GM12878 (cell line): ENCODE measurements at regions not wholly inside any gene's neighbourhood (a gene's known extent, or its start where the extent isn't known, plus 50 kb on each side); places are given as distances from the start of the nearest gene placed in this dataset.

ENCODE experiments used
- ATAC-seq: fragments of 200-7000 bp; cut with Tn5 transposase; 3 replicates; pipeline ENCODE4 v1.9.1; 2020; ENCODE audit warnings: mild to moderate bottlenecking, moderate library complexity
- BruUV-seq: library from RNA; stranded (reverse); fragments of 400-500 nt; replicated peaks from 2 replicates; lab custom pipeline; 2021; lab: Mats Ljungman, UMichigan
- CTCF ChIA-PET: fragments of 300-600 bp; sonication (Branson Sonifier 250); formaldehyde crosslinking; extraction: SDS; loops from one replicate; lab custom pipeline; 2021; ENCODE audit warnings: inconsistent platforms; lab: Yijun Ruan, JAX
- POLR2A ChIA-PET: fragments of 350-600 bp; formaldehyde crosslinking; extraction: SDS; loops from one replicate; lab custom pipeline; 2021; ENCODE audit warnings: inconsistent platforms; lab: Charles Lee
- RAD21 ChIA-PET: fragments of 300-600 bp; sonication (Branson Sonifier 250); formaldehyde crosslinking; loops from one replicate; lab custom pipeline; 2023; ENCODE audit warnings: antibody characterized with exemption; ENCODE audit not compliant: unreplicated experiment; lab: Charles Lee
- SMC1A ChIA-PET: fragments of 300-600 bp; sonication (Branson Sonifier 250); formaldehyde crosslinking; loops from one replicate; lab custom pipeline; 2023; ENCODE audit not compliant: unreplicated experiment, uncharacterized antibody; lab: Charles Lee
- DNase-seq: peaks from one replicate; pipeline ENCODE4 v3.0.0-alpha.2; 2011; ENCODE audit warnings: low read depth, low spot score
- FAIRE-seq: peaks from 3 replicates; lab custom pipeline; 2011; peaks lifted over from hg19 to GRCh38; lab: Jason Lieb, UNC
- H2AFZ ChIP-seq: 2 replicates; pipeline ENCODE4 v1.6.0; 2011; ENCODE audit warnings: low read depth, low read length, control low read depth; ENCODE audit not compliant: control insufficient read depth
- H3K27ac ChIP-seq: 2 replicates; pipeline ENCODE4 v1.5.1; 2011; ENCODE audit warnings: control low read depth; ENCODE audit not compliant: control insufficient read depth, insufficient read depth
- H3K27me3 ChIP-seq, 2 experiments: replicated peaks in 1 of 2; 2 replicates each; pipeline versions ENCODE4 v1.6.0 to v1.6.1; 2011; ENCODE audit warnings: low read length in 1 of 2; ENCODE audit not compliant: control insufficient read depth in 2 of 2, insufficient read depth in 2 of 2
- H3K36me3 ChIP-seq, 2 experiments: 2 replicates each; pipeline ENCODE4 v1.5.1; 2011; ENCODE audit warnings: low read length in 1 of 2; ENCODE audit not compliant: control insufficient read depth in 2 of 2, insufficient read depth in 2 of 2
- H3K4me1 ChIP-seq: 2 replicates; pipeline ENCODE4 v1.6.1; 2011; ENCODE audit warnings: mild to moderate bottlenecking, low read length, moderate library complexity, mixed read lengths; ENCODE audit not compliant: control insufficient read depth, insufficient read depth
- H3K4me2 ChIP-seq: 2 replicates; pipeline ENCODE4 v1.6.0; 2011; ENCODE audit warnings: control low read depth; ENCODE audit not compliant: control insufficient read depth, insufficient read depth
- H3K4me3 ChIP-seq: fragments of 200-600 bp; sonication (generic); 2 replicates; pipeline ENCODE4 v1.5.1; 2016
- H3K79me2 ChIP-seq: 2 replicates; pipeline ENCODE4 v1.6.0; 2011; ENCODE audit warnings: low read length; ENCODE audit not compliant: control insufficient read depth, insufficient read depth
- H3K9ac ChIP-seq: 2 replicates; pipeline ENCODE4 v1.8.0; 2011; ENCODE audit warnings: low read length, control low read depth, mixed read lengths; ENCODE audit not compliant: control insufficient read depth, insufficient read depth
- H3K9me3 ChIP-seq: replicated peaks from 3 replicates; pipeline ENCODE4 v1.5.1; 2011; ENCODE audit warnings: mild to moderate bottlenecking, low read length; ENCODE audit not compliant: control insufficient read depth, insufficient read depth
- H4K20me1 ChIP-seq: 2 replicates; pipeline ENCODE4 v1.6.0; 2011; ENCODE audit not compliant: control insufficient read depth, insufficient read depth
- CREM ChIP-seq: IDR thresholded peaks from 2 replicates; pipeline ENCODE4 v1.6.1; 2014; ENCODE audit warnings: antibody characterized with exemption, low read depth
- CUX1 ChIP-seq: IDR thresholded peaks from 2 replicates; pipeline ENCODE4 v1.6.1; 2012; ENCODE audit warnings: improper control_type of control experiment, low read depth, low read length; ENCODE audit not compliant: insufficient replicate concordance
- EGR1 ChIP-seq, 2 experiments: IDR thresholded peaks; 1 replicate in 1 of 2; 2 replicates in 1 of 2; pipeline ENCODE4 v1.6.1; 2011 to 2012; ENCODE audit warnings: low read depth in 2 of 2, low read length in 2 of 2, borderline replicate concordance in 1 of 2, mild to moderate bottlenecking in 1 of 2, moderate library complexity in 1 of 2
- MLLT1 ChIP-seq: fragments of 450-650 bp; IDR thresholded peaks from 2 replicates; pipeline ENCODE4 v1.6.1; 2016; ENCODE audit warnings: mild to moderate bottlenecking
- NFXL1 ChIP-seq: fragments of 450-650 bp; IDR thresholded peaks from 2 replicates; pipeline ENCODE4 v1.6.1; 2017; ENCODE audit warnings: antibody characterized with exemption, mild to moderate bottlenecking, borderline replicate concordance
- NFYA ChIP-seq: IDR thresholded peaks from 2 replicates; pipeline ENCODE4 v1.6.1; 2011; ENCODE audit warnings: low read depth, mild to moderate bottlenecking, low read length, improper control_type of control experiment, borderline replicate concordance
- NRF1 ChIP-seq: conservative IDR thresholded peaks from 2 replicates; pipeline ENCODE4 v1.6.1; 2011; ENCODE audit warnings: mild to moderate bottlenecking, low read depth, low read length, improper control_type of control experiment
- SPI1 ChIP-seq: IDR thresholded peaks from 2 replicates; pipeline ENCODE4 v1.6.1; 2011; ENCODE audit warnings: low read depth, mild to moderate bottlenecking, low read length, moderate library complexity, borderline replicate concordance; ENCODE audit not compliant: insufficient read depth
- WGBS: methylation state at CpG from one replicate; pipeline ENCODE4 v1.1.6; 2016; ENCODE audit warnings: low lambda C conversion rate; ENCODE audit not compliant: insufficient replicate concordance, insufficient coverage; ENCODE audit errors: missing lambda C conversion rate; 5-methylcytosine and 5-hydroxymethylcytosine counted together
- in situ Hi-C: fragments of 300-500 bp; cut with MboI; formaldehyde crosslinking; loops from 9 replicates; pipeline ENCODE4 v1.14.3; 2018; ENCODE audit warnings: mixed read lengths
- intact Hi-C: fragments of 100-400 bp; cut with micrococcal nuclease; formaldehyde crosslinking; loops from one replicate; pipeline ENCODE4 v1.14.2; 2022; ENCODE audit not compliant: unreplicated experiment
- TF ChIP-seq, protein P1 (sequence below): fragments of 150-350 bp; IDR thresholded peaks from 2 replicates; pipeline ENCODE4 v1.6.1; 2014; ENCODE audit warnings: mild to moderate bottlenecking, low read depth, low read length

GRCh38 chr1:172764378-172764777 lies 105.5 kb downstream of the FASLG start:
- H2AFZ ChIP-seq, result no peak overlapping the region
- peaks cover 0 to 16% of the 10 kb centered on the region in 2 experiments; a peak in 3 of 4 replicates for H3K27me3 ChIP-seq
- in situ Hi-C loops (no loop called here), intact Hi-C loops (no loop called here)
- no peak overlapping the region for H3K4me2 ChIP-seq
- no peak for FAIRE-seq
- H3K9ac ChIP-seq, result no peak overlapping the region
- CTCF ChIA-PET, result no interaction called here
- no peak for ATAC-seq
- H4K20me1 ChIP-seq, result no peaks in the 10 kb centered on the region
- 26% methylated on average over 3 of the region's 3 CpGs for WGBS
- H3K79me2 ChIP-seq, result no peaks in the 10 kb centered on the region
- no TSS peak for BruUV-seq
- no peak overlapping the region for H3K27ac ChIP-seq
- H3K4me1 ChIP-seq, result no peaks in the 10 kb centered on the region
- RAD21 ChIA-PET, result interaction anchor here (1.6 kb wide), 1 partner anchor 14 kb away, joined by 4 read pairs; no protein-coding TSS in a partner anchor
- H3K4me3 ChIP-seq, result no peak overlapping the region
- H3K36me3 ChIP-seq, result no peaks in the 10 kb centered on the region
- no peak for DNase-seq
- H3K9me3 ChIP-seq, result no peaks in the 10 kb centered on the region
- POLR2A ChIA-PET, result no interaction called here
- TF ChIP-seq NRF1, result no peak
- TF ChIP-seq CREM, result no peak
- TF ChIP-seq NFYA, result no peak
- TF ChIP-seq EGR1 (IDR thresholded peaks at IDR 0.05; ENCODE audit: borderline replicate concordance in 1 of 2, low read depth in 2 of 2, low read length in 2 of 2), result no peak
- TF ChIP-seq NFXL1, result no peak
- no peak for TF ChIP-seq MLLT1
- SMC1A ChIA-PET, result no interaction called here

- Histone ChIP-seq H3K27me3 (peaks cover 0 to 13% of the 10 kb centered on the region in 2 experiments; a peak in 3 of 4 replicates), H3K9me3 (no peaks in the 10 kb centered on the region; the same call in 2 of the 3 replicates), H3K9ac (no peak overlapping the region), H3K4me1 (no peaks in the 10 kb centered on the region), H2AFZ (no peak overlapping the region), H3K27ac (no peak overlapping the region), H3K4me2 (no peak overlapping the region), H3K36me3 (no peaks in the 10 kb centered on the region), H3K79me2 (no peaks in the 10 kb centered on the region), H3K4me3 (no peak overlapping the region), H4K20me1 (no peaks in the 10 kb centered on the region)
- no peak for FAIRE-seq
- WGBS, result 51% methylated on average over 4 of the region's 4 CpGs
- ChIA-PET POLR2A (no interaction called here), CTCF (interaction anchor here (1.0 to 1.9 kb wide), 2 partner anchors 21 to 436 kb away, joined by 4 to 6 read pairs; no protein-coding TSS in a partner anchor), RAD21 (no interaction called here), SMC1A (interaction anchor here (0.9 to 1.5 kb wide), 2 partner anchors 9 to 25 kb away, joined by 3 to 4 read pairs; no protein-coding TSS in a partner anchor)
- intact Hi-C loops (no loop called here), in situ Hi-C loops (no loop called here)
- BruUV-seq, result no TSS peak
- no peak for DNase-seq
- no peak for ATAC-seq
- TF ChIP-seq SPI1 (no peak), CUX1 (no peak)
- TF ChIP-seq, protein P1, sequence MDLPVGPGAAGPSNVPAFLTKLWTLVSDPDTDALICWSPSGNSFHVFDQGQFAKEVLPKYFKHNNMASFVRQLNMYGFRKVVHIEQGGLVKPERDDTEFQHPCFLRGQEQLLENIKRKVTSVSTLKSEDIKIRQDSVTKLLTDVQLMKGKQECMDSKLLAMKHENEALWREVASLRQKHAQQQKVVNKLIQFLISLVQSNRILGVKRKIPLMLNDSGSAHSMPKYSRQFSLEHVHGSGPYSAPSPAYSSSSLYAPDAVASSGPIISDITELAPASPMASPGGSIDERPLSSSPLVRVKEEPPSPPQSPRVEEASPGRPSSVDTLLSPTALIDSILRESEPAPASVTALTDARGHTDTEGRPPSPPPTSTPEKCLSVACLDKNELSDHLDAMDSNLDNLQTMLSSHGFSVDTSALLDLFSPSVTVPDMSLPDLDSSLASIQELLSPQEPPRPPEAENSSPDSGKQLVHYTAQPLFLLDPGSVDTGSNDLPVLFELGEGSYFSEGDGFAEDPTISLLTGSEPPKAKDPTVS, result no peak
Observed at GRCh38 chr1:172766462-172766861, 107.6 kb downstream of the FASLG start.
